SK-N-DZ (cell line): ENCODE measurements at regions not wholly inside any gene's neighbourhood (a gene's known extent, or its start where the extent isn't known, plus 50 kb on each side); places are given as distances from the start of the nearest gene placed in this dataset.
"Not testable (repeated sequence)": the region's sequence is repeated elsewhere in the genome, so short reads cannot be mapped to it uniquely, and the experiment has no call there.

Experiments used
- DNase-seq: peaks from one replicate; pipeline ENCODE4 v3.0.0-alpha.2; 2015; ENCODE audit warnings: low spot score

GRCh38 chr12:47410383-47410782, 295.4 kb downstream of the RPAP3 start:
- no peak for DNase-seq

GRCh38 chr12:47409310-47409987, 296.4 kb downstream of the RPAP3 start:
- no peak for DNase-seq

GRCh38 chr12:47408171-47408871, 297.5 kb downstream of the RPAP3 start:
- no peak for DNase-seq

- no peak for DNase-seq
Observed at GRCh38 chr12:47407463-47408129, 298.2 kb downstream of the RPAP3 start.

GRCh38 chr12:47403681-47404080, 302.1 kb downstream of the RPAP3 start:
- no peak for DNase-seq

GRCh38 chr12:47401196-47401595, 304.6 kb downstream of the RPAP3 start:
- DNase-seq = not testable (repeated sequence)

- DNase-seq = no peak
Observed at GRCh38 chr12:47400266-47400665, 305.6 kb downstream of the RPAP3 start.

- DNase-seq = no peak
Observed at GRCh38 chr12:47397664-47398281, 308.1 kb downstream of the RPAP3 start.

GRCh38 chr12:47396902-47397663, 308.7 kb downstream of the RPAP3 start:
- DNase-seq = no peak

- DNase-seq = no peak
Observed at GRCh38 chr12:47394070-47394469, 311.8 kb downstream of the RPAP3 start.

- no peak for DNase-seq
Observed at GRCh38 chr12:47393403-47393790, 312.4 kb downstream of the RPAP3 start.

GRCh38 chr12:47391566-47391965, 311.8 kb upstream of the AMIGO2 start:
- DNase-seq = no peak

- DNase-seq = no peak
Observed at GRCh38 chr12:47388712-47389111, 309.0 kb upstream of the AMIGO2 start.

GRCh38 chr12:47387994-47388393, 308.2 kb upstream of the AMIGO2 start:
- DNase-seq = no peak

GRCh38 chr12:47385653-47386052, 305.9 kb upstream of the AMIGO2 start:
- no peak for DNase-seq

GRCh38 chr12:47383942-47384341, 304.2 kb upstream of the AMIGO2 start:
- no peak for DNase-seq

- DNase-seq = no peak
Observed at GRCh38 chr12:47382305-47382704, 302.5 kb upstream of the AMIGO2 start.

- DNase-seq = no peak
Observed at GRCh38 chr12:47378907-47379306, 299.1 kb upstream of the AMIGO2 start.

- no peak for DNase-seq
Observed at GRCh38 chr12:47378222-47378582, 298.4 kb upstream of the AMIGO2 start.

GRCh38 chr12:47377414-47378221, 297.9 kb upstream of the AMIGO2 start:
- DNase-seq = no peak

GRCh38 chr12:47376927-47377326, 297.2 kb upstream of the AMIGO2 start:
- no peak for DNase-seq
